Loucy (cell line): ENCODE measurements at regions not wholly inside any gene's neighbourhood (a gene's known extent, or its start where the extent isn't known, plus 50 kb on each side); places are given as distances from the start of the nearest gene placed in this dataset.

Source experiments
- H2AFZ ChIP-seq: fragments of 200-600 bp; sonication (generic); 2 replicates; pipeline ENCODE4 v1.6.0; 2016; ENCODE audit warnings: antibody characterized with exemption, mild to moderate bottlenecking, low read length, moderate library complexity
- H3F3A ChIP-seq: fragments of 200-600 bp; 2 replicates; pipeline ENCODE4 v1.6.0; 2016; ENCODE audit warnings: antibody characterized with exemption, low read depth, mild to moderate bottlenecking
- H3K27me3 ChIP-seq: fragments of 200-600 bp; sonication (generic); 2 replicates; pipeline ENCODE4 v1.6.1; 2014; ENCODE audit warnings: low read length, mild to moderate bottlenecking; ENCODE audit not compliant: insufficient read depth, poor library complexity, severe bottlenecking
- H3K36me3 ChIP-seq: fragments of 200-600 bp; sonication (generic); 2 replicates; pipeline ENCODE4 v1.6.1; 2016; ENCODE audit warnings: low read length; ENCODE audit not compliant: insufficient read depth
- H3K4me1 ChIP-seq: fragments of 200-600 bp; sonication (generic); 2 replicates; pipeline ENCODE4 v1.5.1; 2014; ENCODE audit warnings: low read length, mild to moderate bottlenecking; ENCODE audit not compliant: insufficient read depth, poor library complexity, severe bottlenecking
- H3K4me2 ChIP-seq: fragments of 200-600 bp; sonication (generic); 2 replicates; pipeline ENCODE4 v1.6.0; 2014; ENCODE audit warnings: antibody characterized with exemption, low read length, low read depth, mild to moderate bottlenecking; ENCODE audit not compliant: poor library complexity, severe bottlenecking
- H3K4me3 ChIP-seq: fragments of 200-600 bp; sonication (generic); 2 replicates; pipeline ENCODE4 v1.5.1; 2014; ENCODE audit warnings: low read length, mild to moderate bottlenecking, mixed read lengths; ENCODE audit not compliant: poor library complexity, severe bottlenecking
- H3K79me2 ChIP-seq: fragments of 200-600 bp; sonication (generic); 2 replicates; pipeline ENCODE4 v1.6.1; 2014; ENCODE audit warnings: low read length; ENCODE audit not compliant: insufficient read depth
- H3K9ac ChIP-seq: fragments of 200-600 bp; sonication (generic); 2 replicates; pipeline ENCODE4 v1.6.0; 2014; ENCODE audit warnings: mild to moderate bottlenecking, low read depth, low read length, moderate library complexity; ENCODE audit not compliant: poor library complexity, severe bottlenecking
- H3K9me2 ChIP-seq: fragments of 200-600 bp; sonication (generic); replicated peaks from 2 replicates; pipeline ENCODE4 v1.6.1; 2016; ENCODE audit warnings: low read depth, low read length, mixed read lengths
- H3K9me3 ChIP-seq: fragments of 200-600 bp; sonication (generic); 2 replicates; pipeline ENCODE4 v1.6.1; 2014; ENCODE audit warnings: mild to moderate bottlenecking, antibody characterized with exemption, low read length, low read depth; ENCODE audit not compliant: insufficient read depth
- H4K20me1 ChIP-seq: fragments of 200-600 bp; sonication (generic); 2 replicates; pipeline ENCODE4 v1.6.0; 2014; ENCODE audit warnings: antibody characterized with exemption, low read length, mild to moderate bottlenecking; ENCODE audit not compliant: insufficient read depth, poor library complexity, severe bottlenecking
- CTCF ChIP-seq: fragments of 200-600 bp; sonication (generic); conservative IDR thresholded peaks from 2 replicates; pipeline ENCODE4 v1.5.1; 2014; ENCODE audit warnings: mild to moderate bottlenecking, antibody characterized with exemption, low read length
- EZH2phosphoT487 ChIP-seq: fragments of 200-600 bp; IDR thresholded peaks from 2 replicates; pipeline ENCODE4 v1.6.1; 2018; ENCODE audit warnings: antibody characterized with exemption, mild to moderate bottlenecking, moderate library complexity, borderline replicate concordance

- H2AFZ ChIP-seq: no peak overlapping the region
- no peaks in the 10 kb centered on the region for H4K20me1 ChIP-seq
- H3K4me2 ChIP-seq: no peak overlapping the region
- H3K4me1 ChIP-seq: no peaks in the 10 kb centered on the region
- no peaks in the 10 kb centered on the region for H3K36me3 ChIP-seq
- H3F3A ChIP-seq: no peaks in the 10 kb centered on the region
- H3K27me3 ChIP-seq: no peaks in the 10 kb centered on the region
- no peaks in the 10 kb centered on the region for H3K79me2 ChIP-seq
- no peaks in the 10 kb centered on the region for H3K9me2 ChIP-seq
- no peak overlapping the region for H3K9ac ChIP-seq
- no peaks in the 10 kb centered on the region for H3K9me3 ChIP-seq
- no peak overlapping the region for H3K4me3 ChIP-seq
- TF ChIP-seq CTCF (no peak), EZH2phosphoT487 (no peak)
These were observed 713.7 kb upstream of the EPHA7 start for GRCh38 chr6:94133106-94133505.

GRCh38 chr6:94131271-94131670, 711.9 kb upstream of the EPHA7 start:
- TF ChIP-seq CTCF (no peak), EZH2phosphoT487 (no peak)
- H3K9ac ChIP-seq: no peak overlapping the region
- no peaks in the 10 kb centered on the region for H3K79me2 ChIP-seq
- H3K4me1 ChIP-seq: no peaks in the 10 kb centered on the region
- no peaks in the 10 kb centered on the region for H4K20me1 ChIP-seq
- H3K4me3 ChIP-seq: no peak overlapping the region
- no peaks in the 10 kb centered on the region for H3K27me3 ChIP-seq
- H3K9me3 ChIP-seq: no peaks in the 10 kb centered on the region
- H3K9me2 ChIP-seq: no peaks in the 10 kb centered on the region
- H3F3A ChIP-seq: no peaks in the 10 kb centered on the region
- H2AFZ ChIP-seq: no peak overlapping the region
- H3K36me3 ChIP-seq: no peaks in the 10 kb centered on the region
- no peak overlapping the region for H3K4me2 ChIP-seq

GRCh38 chr6:94130478-94130877, 711.1 kb upstream of the EPHA7 start:
- no peaks in the 10 kb centered on the region for H4K20me1 ChIP-seq
- no peak for TF ChIP-seq CTCF
- TF ChIP-seq EZH2phosphoT487: no peak
- H3F3A ChIP-seq: no peaks in the 10 kb centered on the region
- no peaks in the 10 kb centered on the region for H3K9me2 ChIP-seq
- no peak overlapping the region for H2AFZ ChIP-seq
- H3K4me1 ChIP-seq: no peaks in the 10 kb centered on the region
- no peaks in the 10 kb centered on the region for H3K79me2 ChIP-seq
- H3K9me3 ChIP-seq: no peaks in the 10 kb centered on the region
- no peaks in the 10 kb centered on the region for H3K36me3 ChIP-seq
- H3K27me3 ChIP-seq: no peaks in the 10 kb centered on the region
- H3K4me3 ChIP-seq: no peak overlapping the region
- H3K9ac ChIP-seq: no peak overlapping the region
- H3K4me2 ChIP-seq: no peak overlapping the region
